ENCODE measurements at regions not wholly inside any gene's neighbourhood (a gene's known extent, or its start where the extent isn't known, plus 50 kb on each side); places are given as distances from the start of the nearest gene placed in this dataset.

- H3K36me3 ChIP-seq = no peaks in the 10 kb centered on the region
- no peak for TF ChIP-seq CTCF (IDR thresholded peaks at IDR 0.05)
- no peak for DNase-seq (ENCODE audit: low spot score in 2 of 2)
- no peak overlapping the region for H3K27ac ChIP-seq
- peaks cover 0 to 5% of the 10 kb centered on the region in 2 donors for H3K9me3 ChIP-seq
- H3K27me3 ChIP-seq = no peaks in the 10 kb centered on the region
- H3K4me1 ChIP-seq = no peaks in the 10 kb centered on the region
- intact Hi-C loops (cut with DNase I) = no loop called here
- H3K4me3 ChIP-seq = no peak overlapping the region
Measured at GRCh38 chr1:209048941-209049669, 534.4 kb upstream of the CAMK1G start.

GRCh38 chr1:209051570-209051969 lies 531.9 kb upstream of the CAMK1G start:
- H3K4me1 ChIP-seq = no peaks in the 10 kb centered on the region
- intact Hi-C loops (cut with DNase I) = no loop called here
- no peak for TF ChIP-seq CTCF (IDR thresholded peaks at IDR 0.05)
- no peaks in the 10 kb centered on the region for H3K36me3 ChIP-seq
- H3K27me3 ChIP-seq = no peaks in the 10 kb centered on the region
- no peak overlapping the region for H3K27ac ChIP-seq
- no peak for DNase-seq (ENCODE audit: low spot score in 2 of 2)
- H3K9me3 ChIP-seq = peaks cover 0 to 5% of the 10 kb centered on the region in 2 donors
- H3K4me3 ChIP-seq = no peak overlapping the region

- no peaks in the 10 kb centered on the region for H3K36me3 ChIP-seq
- no peak overlapping the region for H3K4me3 ChIP-seq
- TF ChIP-seq CTCF (IDR thresholded peaks at IDR 0.05) = no peak
- no peak overlapping the region for H3K27ac ChIP-seq
- intact Hi-C loops (cut with DNase I) = no loop called here
- H3K27me3 ChIP-seq = no peaks in the 10 kb centered on the region
- H3K9me3 ChIP-seq = peaks cover 0 to 5% of the 10 kb centered on the region in 2 donors
- no peaks in the 10 kb centered on the region for H3K4me1 ChIP-seq
- DNase-seq (ENCODE audit: low spot score in 2 of 2) = no peak
Measured at GRCh38 chr1:209053587-209053986, 529.9 kb upstream of the CAMK1G start.

DNA sequence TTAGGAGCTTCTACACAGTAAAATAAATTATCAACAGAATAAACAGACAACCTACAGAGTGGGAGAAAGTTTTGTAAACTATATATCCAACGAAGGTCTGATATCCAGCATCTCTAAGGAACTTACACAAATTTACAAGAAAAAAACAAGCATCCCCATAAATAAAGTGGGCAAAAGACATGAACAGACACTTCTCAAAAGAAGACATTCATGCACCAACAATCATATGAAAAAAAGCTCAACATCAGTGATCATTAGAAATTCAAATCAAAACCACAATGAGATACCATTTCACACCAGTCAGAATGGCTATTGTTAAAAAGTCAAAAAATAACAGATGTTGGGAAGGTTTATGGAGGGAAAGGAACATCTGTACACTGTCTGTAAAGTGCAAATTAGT lies 526.4 kb upstream of the CAMK1G start:
- TF ChIP-seq CTCF (IDR thresholded peaks at IDR 0.05) = no peak
- Histone ChIP-seq H3K36me3 (no peaks in the 10 kb centered on the region), H3K9me3 (peaks cover 0 to 5% of the 10 kb centered on the region in 2 donors), H3K4me3 (no peak overlapping the region), H3K27me3 (no peaks in the 10 kb centered on the region), H3K4me1 (no peaks in the 10 kb centered on the region), H3K27ac (no peak overlapping the region)
- no peak for DNase-seq (ENCODE audit: low spot score in 2 of 2)
- intact Hi-C loops (cut with DNase I) = no loop called here

- H3K36me3 ChIP-seq = no peaks in the 10 kb centered on the region
- intact Hi-C loops (cut with DNase I) = no loop called here
- no peak for DNase-seq (ENCODE audit: low spot score in 2 of 2)
- H3K27ac ChIP-seq = no peak overlapping the region
- H3K4me1 ChIP-seq = no peaks in the 10 kb centered on the region
- no peak overlapping the region for H3K4me3 ChIP-seq
- peaks cover 0 to 5% of the 10 kb centered on the region in 2 donors for H3K9me3 ChIP-seq
- H3K27me3 ChIP-seq = no peaks in the 10 kb centered on the region
- no peak for TF ChIP-seq CTCF (IDR thresholded peaks at IDR 0.05)
Measured at GRCh38 chr1:209057901-209058300, 525.6 kb upstream of the CAMK1G start.

GRCh38 chr1:209059376-209059775 lies 524.1 kb upstream of the CAMK1G start:
- H3K27ac ChIP-seq = no peak overlapping the region
- no peak overlapping the region for H3K4me3 ChIP-seq
- no peaks in the 10 kb centered on the region for H3K36me3 ChIP-seq
- H3K9me3 ChIP-seq = no peaks in the 10 kb centered on the region
- no peak for TF ChIP-seq CTCF (IDR thresholded peaks at IDR 0.05)
- no peaks in the 10 kb centered on the region for H3K27me3 ChIP-seq
- DNase-seq (ENCODE audit: low spot score in 2 of 2) = no peak
- no peaks in the 10 kb centered on the region for H3K4me1 ChIP-seq
- intact Hi-C loops (cut with DNase I) = no loop called here

All from ascending aorta (tissue), 2 donors.